Colon (tissue), 2 donors: ENCODE measurements at regions not wholly inside any gene's neighbourhood (a gene's known extent, or its start where the extent isn't known, plus 50 kb on each side); places are given as distances from the start of the nearest gene placed in this dataset.

Source experiments
- FAIRE-seq: peaks from 2 replicates; lab custom pipeline; 2012; peaks lifted over from hg19 to GRCh38; lab: Jason Lieb, UNC
- donor health status: control.
- donor health status: control.

DNA sequence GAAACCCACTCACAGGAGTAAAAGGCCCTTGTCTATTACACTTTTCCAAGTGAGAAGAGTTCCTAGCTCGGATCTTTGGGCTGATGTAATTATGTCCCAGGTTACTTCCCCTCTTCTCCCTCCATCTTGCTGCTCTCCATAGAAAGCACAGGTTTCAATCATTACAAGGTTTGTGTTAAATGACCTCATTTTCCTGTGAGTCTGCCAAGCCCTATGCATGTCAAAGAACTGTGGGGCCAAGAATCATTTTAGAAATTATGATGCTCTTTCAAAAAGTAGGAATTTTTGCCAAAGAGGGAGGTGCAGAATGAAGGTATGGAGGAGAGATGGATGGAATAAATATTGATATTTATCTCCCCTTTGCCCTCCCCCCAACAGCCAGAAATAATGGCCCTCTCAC, 129.3 kb upstream of the TPM1 start:
- no peak for FAIRE-seq

DNA sequence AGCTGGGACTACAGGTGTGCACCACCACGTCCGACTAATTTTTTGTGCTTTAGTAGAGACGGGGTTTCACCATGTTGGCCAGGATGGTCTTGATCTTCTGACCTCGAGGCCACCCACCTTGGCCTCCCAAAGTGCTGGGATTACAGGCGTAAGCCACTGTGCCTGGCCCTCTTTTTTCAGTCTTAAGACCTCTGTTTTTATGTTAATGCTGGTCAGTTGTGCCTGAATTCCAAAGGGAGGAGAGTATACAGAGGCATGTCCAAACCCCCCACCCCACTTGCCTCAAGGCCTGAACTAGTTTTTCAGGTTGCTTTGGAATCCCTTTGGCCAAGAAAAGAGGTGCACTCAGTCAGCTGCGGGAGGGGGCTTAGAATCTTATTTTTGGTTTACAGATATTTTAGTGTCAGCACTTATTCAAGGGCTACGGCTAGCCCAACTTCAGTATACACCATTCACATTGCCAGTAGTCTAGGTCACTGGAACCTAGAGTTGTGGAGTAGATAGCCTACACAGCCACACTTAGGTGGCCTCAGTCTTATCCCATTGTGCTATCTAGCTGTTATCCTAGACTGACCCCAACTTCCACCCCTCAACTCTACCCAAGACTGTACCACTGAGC, 128.0 kb upstream of the TPM1 start:
- no peak for FAIRE-seq

DNA sequence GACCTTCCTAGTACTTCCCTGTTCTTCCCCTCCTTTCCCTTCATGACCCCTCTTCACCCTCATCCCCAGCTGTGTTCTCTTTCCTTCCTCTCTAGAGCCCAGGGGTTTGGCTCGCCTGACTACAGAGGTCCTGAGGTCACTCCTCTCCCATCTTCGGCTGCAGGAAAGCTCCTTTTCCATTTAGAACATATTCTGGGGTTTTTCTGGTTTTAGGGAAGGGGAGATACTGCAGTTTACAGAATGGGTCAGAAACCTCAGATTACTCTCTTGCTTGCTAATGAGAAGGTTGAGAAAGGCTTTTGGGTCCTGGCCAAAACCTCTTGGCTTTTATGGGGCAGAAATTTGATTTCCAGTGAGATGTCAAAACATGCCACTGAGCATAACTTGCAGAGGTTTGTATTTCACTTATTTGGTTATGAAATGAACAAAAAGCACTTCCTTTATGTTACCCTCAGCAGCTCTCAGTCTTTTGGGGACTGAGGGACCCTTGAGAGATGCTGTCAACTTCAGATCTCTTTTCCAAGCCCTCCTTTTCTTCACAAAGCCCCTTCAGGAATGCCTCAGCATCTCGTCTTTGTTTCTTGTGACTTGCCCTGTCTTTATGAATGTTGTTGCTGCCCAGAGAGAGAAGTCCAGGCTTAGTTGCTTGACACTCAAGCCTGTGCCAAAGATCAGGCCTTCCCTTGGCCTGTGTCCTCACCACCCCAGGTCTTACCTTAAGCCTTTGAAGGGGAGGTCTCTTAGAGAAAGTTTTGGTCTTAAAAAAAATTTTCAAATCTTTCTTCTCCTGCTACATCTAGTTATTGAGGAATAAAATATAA, 121.7 kb upstream of the TPM1 start:
- FAIRE-seq: no peak

DNA sequence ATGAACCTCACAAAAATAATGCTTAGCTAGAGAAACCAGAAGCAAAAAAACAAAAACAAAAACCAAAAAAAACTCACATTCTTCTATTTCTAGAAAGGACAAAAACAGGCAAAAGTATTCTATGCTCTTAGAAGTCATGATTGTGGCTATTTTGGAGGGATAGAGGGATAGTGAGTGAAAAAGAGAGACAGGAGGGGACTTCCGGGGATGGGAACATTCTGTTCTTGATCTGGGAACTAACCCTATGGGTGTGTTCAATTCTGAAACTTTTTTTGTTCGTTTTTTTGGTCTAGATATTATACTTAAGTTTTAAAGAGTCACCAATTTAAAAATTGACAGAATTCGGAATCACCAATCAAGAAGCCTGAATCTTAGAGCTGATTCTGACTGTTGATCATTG, 120.0 kb upstream of the TPM1 start:
- FAIRE-seq: no peak

DNA sequence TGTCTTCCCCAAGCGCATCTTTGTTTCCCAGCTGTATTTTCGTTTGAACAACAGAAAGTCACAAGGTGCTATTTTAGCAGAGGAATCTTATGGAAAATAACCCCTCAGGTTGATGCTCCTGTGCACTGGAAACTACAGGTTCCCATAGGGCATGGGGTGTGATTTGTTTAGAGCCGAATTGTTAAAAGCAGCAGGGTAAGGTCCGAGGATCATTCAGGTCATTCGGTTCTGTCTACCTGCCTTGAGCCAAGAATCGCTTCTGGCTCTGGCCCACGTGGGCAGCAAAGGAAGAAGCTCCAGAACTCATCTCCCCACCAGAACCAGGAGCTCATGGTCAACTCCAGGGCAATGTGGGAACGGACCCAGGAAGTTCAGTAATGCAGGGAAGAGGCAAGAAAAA, 116.7 kb upstream of the TPM1 start:
- no peak for FAIRE-seq

DNA sequence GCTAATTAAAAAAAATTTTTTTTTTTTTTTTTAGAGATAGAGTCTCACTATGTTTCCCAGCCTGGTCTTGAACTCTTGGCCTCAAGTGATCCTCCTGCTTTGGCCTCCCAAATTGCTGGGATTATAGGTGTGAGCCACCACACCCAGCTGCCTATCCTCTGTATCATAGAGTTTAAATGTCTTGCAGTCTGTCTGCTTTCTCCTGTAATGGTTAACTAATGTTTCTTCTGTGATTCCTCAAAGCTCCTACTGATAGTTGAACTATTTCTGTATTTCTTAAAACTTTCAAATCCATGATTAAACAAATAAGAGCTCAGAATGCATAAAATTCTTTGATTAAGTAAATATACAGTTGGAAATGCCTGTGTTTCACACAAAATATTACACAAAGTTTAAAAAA, 115.4 kb upstream of the TPM1 start:
- no peak for FAIRE-seq

DNA sequence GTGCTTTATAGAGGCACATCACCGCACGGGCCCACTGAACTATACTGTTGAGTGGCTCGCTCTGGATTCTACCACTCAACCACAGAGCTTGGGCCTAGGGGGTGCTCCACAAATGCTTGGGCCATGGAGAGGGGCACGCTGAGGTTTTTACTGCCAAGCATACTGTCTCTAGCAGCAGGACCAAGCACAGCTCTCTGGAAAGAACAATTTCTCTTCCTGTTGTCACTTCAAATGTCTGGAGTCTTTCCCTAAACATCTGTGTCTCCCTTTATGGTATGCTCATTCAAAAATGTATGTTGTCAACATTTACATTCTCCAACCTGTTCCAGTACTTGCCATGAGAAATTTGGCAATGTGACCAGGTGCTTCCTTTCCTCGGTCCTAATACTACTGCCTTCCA, 114.7 kb upstream of the TPM1 start:
- FAIRE-seq: no peak

DNA sequence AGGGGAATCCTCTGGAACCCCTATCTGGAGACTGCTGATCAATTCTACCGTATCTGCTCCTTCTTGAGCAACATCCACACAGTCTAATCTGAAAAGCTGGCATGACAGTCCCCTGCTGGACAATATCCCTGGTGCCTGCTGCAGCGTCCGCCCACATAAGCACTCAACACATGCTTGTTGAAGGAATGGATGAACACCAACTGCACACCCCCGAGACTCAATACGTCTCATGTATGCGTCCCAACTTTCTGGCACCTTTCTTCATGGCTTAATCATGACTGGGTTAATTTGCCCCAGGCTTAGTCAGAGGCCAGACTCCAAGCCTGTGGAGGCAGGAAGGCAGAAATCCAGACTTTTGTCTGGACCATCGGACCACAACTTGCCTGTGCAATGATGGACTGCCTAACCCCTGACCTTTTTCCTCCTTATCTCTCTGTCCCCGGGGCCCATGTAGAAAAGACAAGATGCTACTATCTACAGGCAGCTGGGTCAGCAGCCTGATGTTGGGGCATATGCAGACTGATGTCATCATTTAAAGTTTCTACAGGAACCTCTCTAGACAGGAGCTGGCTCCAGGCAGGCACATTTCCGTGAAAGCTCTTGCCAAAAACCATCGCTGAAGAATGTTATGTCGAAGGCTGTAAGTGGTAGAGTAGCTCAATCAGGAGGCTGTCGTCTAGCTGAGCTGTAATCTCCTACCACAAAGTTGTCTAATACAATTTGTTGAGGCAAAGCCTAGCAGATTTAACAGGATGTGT, 114.1 kb upstream of the TPM1 start:
- FAIRE-seq: no peak

DNA sequence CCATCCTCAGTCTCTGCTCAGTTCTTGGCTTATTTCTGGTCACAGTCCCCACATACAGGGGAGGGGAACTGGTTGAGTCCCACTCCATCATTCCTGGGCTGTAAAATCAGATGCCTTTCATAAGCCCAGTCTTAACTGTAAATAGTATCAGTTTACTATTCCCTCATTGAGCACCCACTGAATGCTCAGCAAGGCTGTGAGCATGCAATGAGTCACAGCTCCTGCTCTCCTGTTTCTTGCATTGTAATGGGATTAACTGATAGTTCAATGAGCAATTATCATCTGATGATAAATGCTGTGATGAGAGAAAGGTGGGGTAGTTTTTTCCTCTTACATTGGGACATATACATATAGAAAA, 113.6 kb upstream of the TPM1 start:
- no peak for FAIRE-seq

DNA sequence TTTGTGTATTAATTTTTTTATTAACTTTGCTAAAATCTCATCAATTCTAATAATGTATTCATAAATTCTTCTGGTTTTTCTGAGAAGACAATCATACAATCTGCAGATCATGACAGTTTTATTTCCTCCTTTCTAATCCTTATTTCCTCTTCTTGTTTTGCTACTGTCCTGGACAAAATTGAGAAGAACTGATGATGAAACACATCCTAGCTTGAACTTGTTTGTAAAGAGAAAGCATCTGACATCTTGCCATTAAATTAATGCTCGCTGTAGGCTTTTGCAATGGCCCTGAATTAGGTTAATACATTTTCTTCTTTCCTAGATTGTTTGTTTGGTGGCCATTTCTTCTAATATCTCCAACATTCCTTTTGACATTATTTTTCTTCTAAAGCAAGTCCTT, 110.9 kb upstream of the TPM1 start:
- no peak for FAIRE-seq

DNA sequence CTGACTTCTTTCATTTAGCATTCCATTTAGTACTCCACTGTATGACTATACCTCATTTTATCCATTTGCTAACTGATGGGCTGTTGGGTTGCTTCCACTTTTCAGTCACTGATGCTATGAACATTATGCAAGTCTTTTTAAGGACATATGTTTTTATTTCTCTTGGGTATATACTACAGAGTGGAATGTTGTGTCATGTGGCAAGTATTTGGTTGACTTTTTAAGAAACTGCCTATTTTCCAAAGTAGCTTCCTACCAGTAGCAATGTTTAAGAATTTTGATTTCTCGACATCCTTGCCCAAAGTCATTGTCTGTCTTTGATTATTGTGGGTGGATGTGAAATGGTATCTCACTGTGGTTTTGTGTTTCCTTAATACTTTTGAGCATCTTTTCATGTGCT, 110.1 kb upstream of the TPM1 start:
- FAIRE-seq: no peak

DNA sequence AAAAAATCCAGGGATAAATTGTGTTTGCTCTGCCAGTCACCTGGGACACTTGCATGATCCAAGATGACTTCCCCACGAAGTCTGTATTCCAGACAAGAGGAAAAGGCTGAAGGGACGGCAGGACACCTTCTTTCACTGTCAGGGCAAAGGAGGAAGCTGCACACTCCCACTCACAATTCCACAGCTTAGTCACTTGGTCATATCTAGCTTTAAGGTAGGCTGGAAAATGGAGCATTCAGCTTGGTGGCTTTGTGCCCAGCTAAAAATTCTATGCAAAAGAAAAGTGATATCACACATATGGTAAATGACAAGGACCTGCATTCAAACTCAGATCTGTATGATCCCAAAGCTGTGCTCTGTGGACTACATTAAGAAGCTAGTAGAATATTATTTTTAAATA, 109.2 kb upstream of the TPM1 start:
- FAIRE-seq: no peak

DNA sequence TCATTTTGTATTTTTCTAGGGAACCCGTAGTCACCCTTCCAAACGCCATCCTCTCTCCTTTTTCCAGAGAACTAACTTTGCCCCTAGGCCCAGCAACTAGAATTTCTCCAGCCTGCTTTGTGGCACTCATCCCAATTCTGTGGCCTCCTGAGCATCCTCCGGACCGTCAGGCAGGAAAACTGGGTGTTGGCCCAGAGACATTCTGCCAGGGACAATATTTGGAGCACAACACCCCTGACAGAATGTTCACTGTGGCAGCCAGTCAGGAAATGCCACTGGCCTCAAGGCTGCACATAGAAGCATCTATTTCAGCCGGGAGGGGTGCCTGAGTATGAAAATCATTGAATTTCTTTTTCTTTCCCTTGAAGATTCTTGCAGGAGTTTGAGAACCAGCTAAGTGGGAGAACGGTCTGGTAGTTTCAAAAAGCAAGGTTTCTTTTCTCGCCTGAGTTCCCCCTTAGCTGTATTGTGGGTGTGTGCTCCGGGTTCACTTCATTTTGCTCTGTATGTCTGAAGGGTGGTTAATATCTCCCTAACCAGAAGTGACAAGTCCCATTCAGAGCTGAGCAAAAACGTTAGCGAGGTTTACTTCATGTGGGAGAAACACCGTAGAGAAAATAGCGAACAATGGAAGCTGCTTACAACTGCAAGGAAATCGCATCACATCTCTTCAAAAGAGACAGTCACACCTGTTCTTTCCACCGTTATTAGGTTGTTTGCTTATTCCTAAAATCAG, 108.1 kb upstream of the TPM1 start:
- no peak for FAIRE-seq

DNA sequence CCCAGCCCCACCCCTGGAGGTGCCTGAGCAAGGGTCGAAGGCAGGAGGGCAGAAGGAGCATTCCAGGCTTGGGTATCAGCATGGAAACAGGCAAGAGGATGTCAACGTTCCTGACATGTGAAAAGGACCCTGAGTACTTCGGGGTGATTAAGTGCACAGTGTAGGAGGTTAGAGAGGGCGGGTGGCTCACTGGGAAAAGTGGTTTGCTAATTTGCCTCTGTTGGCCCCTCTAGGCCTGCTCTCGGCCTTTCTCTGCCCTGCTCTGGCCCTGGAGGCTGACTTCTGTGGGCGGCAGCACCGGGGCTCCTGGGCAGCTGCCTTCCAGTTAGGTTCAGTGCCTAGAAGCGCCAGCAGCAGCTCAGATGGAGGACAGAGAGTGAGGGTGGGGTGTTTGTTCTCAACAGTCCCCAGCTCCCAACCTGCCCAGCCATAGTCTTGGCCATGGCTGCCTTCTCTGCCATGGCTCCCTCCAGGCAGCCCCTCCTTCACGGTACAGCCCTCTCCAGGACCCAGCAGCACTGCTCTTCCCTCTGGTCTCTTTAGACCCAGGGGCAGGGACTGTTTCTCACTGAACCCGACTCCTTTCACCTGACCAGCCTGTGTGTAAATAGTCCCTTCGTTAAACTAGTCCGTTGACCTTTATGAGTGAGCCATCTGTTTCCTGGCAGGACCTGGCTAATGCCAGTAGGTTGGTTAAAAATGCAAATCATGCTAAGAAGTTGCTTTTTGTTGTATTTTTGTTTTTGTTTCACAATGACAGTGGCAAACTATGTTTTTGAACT, 107.1 kb upstream of the TPM1 start:
- FAIRE-seq: no peak

DNA sequence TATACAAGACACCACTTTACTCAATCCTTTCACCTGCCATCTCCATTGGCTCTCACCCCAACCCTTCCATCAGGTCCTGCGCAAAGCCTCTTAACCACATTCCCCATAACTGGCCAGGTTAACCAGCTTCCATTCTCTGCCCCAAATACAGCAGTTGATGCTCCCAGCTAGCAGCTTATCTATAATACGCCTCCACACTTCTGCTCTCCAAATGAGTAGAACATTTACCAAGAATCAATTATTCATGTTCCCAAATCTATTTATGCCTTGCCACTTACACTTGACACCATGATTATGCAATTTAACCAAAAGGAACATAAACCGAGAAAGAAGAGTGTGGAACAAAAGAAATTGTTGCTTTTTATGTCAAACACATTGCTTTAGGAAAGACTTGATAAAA, 103.7 kb upstream of the TPM1 start:
- FAIRE-seq: no peak

DNA sequence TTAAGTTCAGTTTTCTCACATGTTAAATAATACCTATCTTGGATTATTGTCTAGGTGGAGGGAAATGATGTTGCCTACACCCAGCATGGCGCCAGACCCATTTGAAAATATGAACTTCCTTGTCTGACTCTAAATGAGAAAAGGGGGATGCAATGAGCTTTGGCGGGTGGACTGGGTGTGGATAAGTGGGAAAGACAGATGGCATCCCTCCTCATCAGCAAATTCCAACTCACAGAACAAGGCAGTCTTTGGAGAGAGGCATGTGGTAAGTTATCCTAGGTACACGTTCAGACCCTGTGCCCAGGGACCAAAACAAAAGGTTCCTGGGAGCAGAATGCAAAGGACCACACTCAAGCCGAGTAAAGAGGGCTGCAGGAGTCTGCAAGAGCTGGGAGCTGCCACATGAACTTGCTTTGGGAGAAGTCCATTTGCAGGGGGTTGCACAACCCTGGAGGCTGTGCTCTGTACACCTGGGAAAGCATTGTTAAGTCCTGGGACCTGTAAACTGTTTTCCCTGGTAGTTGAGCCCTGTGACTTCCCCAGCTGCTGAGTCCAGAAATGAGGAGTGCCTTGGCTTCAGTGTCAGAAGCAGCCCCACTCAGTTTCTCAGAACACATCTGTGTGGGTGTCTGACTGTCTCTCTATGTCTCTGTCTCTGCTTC, 102.3 kb upstream of the TPM1 start:
- FAIRE-seq: no peak

DNA sequence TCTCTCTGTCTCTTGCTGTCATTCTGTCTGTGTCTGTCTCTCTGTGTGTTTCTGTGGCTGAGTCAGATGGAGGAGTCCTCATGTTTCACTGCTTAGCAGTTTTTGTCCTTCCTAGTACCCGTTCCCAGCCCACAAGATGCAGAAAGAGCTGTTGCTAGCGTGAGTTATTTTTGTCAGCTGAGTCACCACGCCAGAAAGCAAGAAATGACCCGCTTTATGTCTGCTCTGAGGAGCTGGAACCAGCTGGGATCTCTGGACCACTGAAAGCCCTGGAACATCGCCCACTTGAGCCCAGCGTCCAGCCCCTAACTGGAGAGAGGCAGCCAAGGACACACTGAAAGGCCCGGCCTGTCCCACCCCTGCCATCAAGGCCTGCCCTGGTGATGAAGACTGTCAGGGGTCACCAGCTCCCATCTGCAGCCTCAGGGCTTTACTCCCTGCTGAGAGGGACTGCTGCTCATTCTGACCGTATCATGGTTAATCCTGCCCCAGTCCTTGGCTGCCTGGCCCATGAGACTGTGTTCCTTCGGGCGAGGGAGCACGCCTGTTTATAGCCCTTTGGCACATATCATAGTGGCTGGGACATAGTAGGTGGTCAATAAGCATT, 101.7 kb upstream of the TPM1 start:
- FAIRE-seq: no peak

DNA sequence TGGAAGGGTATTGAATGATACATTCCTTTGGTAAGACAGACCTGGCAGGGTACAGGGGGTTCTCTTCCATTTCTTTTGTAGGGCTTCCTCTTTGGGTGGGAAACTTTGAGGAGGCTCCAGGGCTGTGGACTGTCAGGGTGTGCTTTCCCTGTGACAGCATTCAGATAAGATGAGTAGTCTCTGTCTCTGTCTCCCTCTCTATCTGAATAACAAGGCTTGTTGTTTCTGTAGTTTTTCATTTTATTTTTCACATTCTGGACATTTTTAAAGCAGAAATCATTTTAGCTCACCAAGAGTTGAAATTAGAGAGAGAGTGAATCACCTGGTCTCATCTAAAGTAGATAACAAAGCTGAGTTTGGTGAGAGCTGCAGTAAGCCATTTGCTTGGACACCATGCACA, 100.8 kb upstream of the TPM1 start:
- no peak for FAIRE-seq

DNA sequence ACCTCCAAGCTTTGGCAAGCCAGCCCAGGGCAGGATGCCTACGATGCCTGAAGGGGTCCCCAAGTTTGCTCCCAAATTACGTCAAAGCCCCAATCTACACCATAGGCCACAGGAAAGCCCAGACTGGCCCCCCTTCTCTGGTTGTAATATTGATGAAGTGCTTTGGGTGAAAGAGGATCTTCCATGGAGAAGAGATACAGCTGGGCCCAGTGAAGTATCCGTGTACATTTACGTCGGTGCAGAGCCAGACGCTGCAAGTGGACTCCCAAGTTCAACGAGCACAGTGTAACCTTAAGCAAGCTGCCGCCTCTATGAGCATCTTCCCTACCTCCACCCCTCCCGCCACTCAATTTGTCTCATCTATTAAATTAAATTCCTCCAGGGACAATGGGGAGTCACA, 100.1 kb upstream of the TPM1 start:
- no peak for FAIRE-seq

DNA sequence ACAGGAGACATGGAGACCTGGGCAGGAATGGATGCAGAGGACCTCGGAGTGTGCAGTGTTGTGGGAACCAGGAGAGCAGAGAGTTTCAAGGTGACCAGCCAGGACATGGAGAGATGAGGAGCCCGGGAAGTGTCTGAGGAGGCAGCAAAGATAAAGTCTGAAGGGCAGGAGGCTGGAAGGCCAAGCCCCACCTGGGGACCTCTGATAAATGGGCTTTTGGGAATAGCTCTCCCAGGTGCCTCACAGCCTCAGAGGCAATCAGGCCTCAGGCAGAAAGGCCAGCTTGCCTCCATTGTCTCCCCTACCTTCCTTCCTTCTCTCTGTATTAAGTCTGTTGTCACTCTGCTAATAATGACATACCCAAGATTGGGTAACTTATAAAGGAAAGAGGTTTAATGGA, 97.5 kb upstream of the TPM1 start:
- FAIRE-seq: no peak

DNA sequence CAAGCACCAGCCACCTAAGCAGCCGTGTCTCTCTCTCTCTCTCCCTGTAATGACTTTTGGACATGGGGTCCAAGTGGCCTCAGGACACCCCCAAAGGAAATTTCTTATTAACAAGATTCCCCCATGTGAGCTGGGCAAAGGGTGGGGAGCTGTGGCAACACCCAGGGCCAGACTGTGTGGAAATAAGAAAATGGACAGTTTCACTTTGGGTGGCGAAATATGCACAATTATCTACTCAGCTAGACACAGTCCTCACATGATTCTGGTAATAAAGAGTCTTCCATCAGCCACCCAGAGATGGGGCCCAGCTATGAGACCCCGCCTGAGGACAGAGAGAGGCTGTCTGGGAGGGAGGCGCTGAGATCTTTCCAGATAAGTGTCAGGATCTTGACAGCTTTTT, 96.8 kb upstream of the TPM1 start:
- no peak for FAIRE-seq
